ENCODE measurements at regions not wholly inside any gene's neighbourhood (a gene's known extent, or its start where the extent isn't known, plus 50 kb on each side); places are given as distances from the start of the nearest gene placed in this dataset.

- peak; percentile 83 for DNase-seq
These were observed 174.5 kb upstream of the NTM start for GRCh38 chr11:131195661-131196517.

GRCh38 chr11:131198161-131199014 is 172.0 kb upstream of the NTM start:
- no peak for DNase-seq

- no peak for DNase-seq
These were observed 171.5 kb upstream of the NTM start for GRCh38 chr11:131199015-131199280.

GRCh38 chr11:131201674-131202073 is 168.7 kb upstream of the NTM start:
- no peak for DNase-seq

- no peak for DNase-seq
These were observed 167.4 kb upstream of the NTM start for GRCh38 chr11:131203040-131203439.

GRCh38 chr11:131204282-131204681 is 166.1 kb upstream of the NTM start:
- no peak for DNase-seq

- no peak for DNase-seq
These were observed 165.5 kb upstream of the NTM start for GRCh38 chr11:131204765-131205380.

GRCh38 chr11:131206671-131207070 is 163.7 kb upstream of the NTM start:
- no peak for DNase-seq

GRCh38 chr11:131207901-131208300 is 162.5 kb upstream of the NTM start:
- DNase-seq, result no peak

- DNase-seq, result no peak
These were observed 152.8 kb upstream of the NTM start for GRCh38 chr11:131217313-131218310.

GRCh38 chr11:131218542-131218941 is 151.9 kb upstream of the NTM start:
- DNase-seq, result no peak

GRCh38 chr11:131219646-131220045 is 150.8 kb upstream of the NTM start:
- DNase-seq, result no peak

- DNase-seq, result no peak
These were observed 147.0 kb upstream of the NTM start for GRCh38 chr11:131223198-131223991.

- no peak for DNase-seq
These were observed 142.0 kb upstream of the NTM start for GRCh38 chr11:131228378-131228777.

GRCh38 chr11:131229221-131229620 is 141.2 kb upstream of the NTM start:
- no peak for DNase-seq

GRCh38 chr11:131231317-131231940 is 139.0 kb upstream of the NTM start:
- no peak for DNase-seq

GRCh38 chr11:131232261-131232660 is 138.2 kb upstream of the NTM start:
- DNase-seq, result no peak

- DNase-seq, result no peak
These were observed 136.2 kb upstream of the NTM start for GRCh38 chr11:131234221-131234620.

GRCh38 chr11:131235328-131236298 is 134.8 kb upstream of the NTM start:
- no peak for DNase-seq

GRCh38 chr11:131240421-131240820 is 130.0 kb upstream of the NTM start:
- DNase-seq, result no peak
